Body of pancreas (tissue), 4 donors: ENCODE measurements at regions not wholly inside any gene's neighbourhood (a gene's known extent, or its start where the extent isn't known, plus 50 kb on each side); places are given as distances from the start of the nearest gene placed in this dataset.

ENCODE experiments used
- CTCF ChIP-seq, 7 experiments: fragments of 450-650 bp in 4 of 7; fragments of 200-600 bp in 3 of 7; sonication (generic) in 3 of 7; IDR thresholded peaks; one replicate each; pipeline ENCODE4 v1.5.1; 2016 to 2019; ENCODE audit warnings: antibody characterized with exemption in 7 of 7
- POLR2A ChIP-seq, 3 donors: fragments of 450-650 bp; IDR thresholded peaks; one replicate each; pipeline ENCODE4 v1.6.1; 2016; ENCODE audit warnings: antibody characterized with exemption in 3 of 3, mild to moderate bottlenecking in 2 of 3

GRCh38 chr16:62208934-62209333 lies 172.7 kb upstream of the CDH8 start:
- TF ChIP-seq CTCF (IDR thresholded peaks at IDR 0.05) (no peak), POLR2A (IDR thresholded peaks at IDR 0.05) (no peak)
